Occipital lobe (tissue), 1 donor: ENCODE measurements at regions not wholly inside any gene's neighbourhood (a gene's known extent, or its start where the extent isn't known, plus 50 kb on each side); places are given as distances from the start of the nearest gene placed in this dataset.

ENCODE experiments used
- DNase-seq: peaks from one replicate; lab custom pipeline; 2025; lab: John Stamatoyannopoulos, UW

DNA sequence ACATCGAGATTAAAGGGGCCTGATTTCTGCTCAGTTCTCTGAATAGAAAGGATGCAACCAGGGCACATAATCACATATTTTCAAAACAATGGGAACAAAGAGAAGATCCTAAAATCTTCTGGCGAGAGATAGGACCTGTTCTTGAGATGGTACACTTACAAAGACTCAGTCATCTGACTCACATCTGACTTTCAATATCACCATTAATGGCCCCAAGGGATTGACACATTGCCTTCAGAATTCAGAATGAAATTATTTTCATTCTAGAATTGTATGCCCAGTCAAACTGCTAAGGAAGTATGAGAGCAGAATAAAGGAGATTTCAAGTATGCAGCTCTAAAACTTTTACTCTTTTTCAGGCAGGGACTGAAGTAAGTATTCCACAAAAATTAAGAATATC is 240.7 kb upstream of the POU3F2 start:
- no peak for DNase-seq

DNA sequence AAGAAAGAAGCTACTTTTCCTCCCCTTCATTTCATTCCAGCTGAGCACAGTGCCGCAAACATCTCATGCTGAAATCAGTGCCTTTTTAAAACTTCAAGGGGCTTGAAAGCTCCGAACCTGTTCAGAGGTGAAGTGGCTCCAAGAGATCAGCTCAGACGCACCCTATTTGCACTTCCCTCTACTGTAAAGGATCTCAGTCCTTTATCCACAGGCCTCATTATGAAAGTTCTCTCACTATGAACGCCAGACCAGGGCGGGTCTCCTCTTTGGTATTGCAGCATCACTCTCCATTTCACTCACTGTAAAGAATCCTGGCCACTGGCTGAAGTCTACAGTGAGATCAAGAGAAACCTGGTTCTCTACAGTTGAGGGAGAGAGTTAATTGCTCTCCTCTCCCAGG is 232.7 kb upstream of the POU3F2 start:
- DNase-seq, result no peak

DNA sequence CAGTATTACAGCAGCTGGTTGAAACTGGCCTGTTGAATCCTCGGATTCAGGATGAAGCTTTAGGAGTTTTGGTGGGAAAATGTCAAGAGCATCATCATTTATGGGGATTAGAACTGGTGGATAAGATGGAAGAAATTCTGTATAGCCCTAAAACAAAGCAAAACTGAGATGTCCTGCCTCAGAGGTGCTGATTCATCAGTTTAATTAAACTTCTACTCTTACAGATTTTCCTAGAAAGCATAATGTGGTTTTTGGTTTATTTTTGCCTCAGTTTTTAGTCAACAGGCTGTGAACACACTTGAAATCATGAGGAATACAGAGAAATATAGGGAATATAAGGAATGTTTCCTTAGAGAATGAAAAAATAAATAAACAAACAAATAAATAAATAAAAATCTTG is 228.7 kb upstream of the POU3F2 start:
- DNase-seq, result no peak

DNA sequence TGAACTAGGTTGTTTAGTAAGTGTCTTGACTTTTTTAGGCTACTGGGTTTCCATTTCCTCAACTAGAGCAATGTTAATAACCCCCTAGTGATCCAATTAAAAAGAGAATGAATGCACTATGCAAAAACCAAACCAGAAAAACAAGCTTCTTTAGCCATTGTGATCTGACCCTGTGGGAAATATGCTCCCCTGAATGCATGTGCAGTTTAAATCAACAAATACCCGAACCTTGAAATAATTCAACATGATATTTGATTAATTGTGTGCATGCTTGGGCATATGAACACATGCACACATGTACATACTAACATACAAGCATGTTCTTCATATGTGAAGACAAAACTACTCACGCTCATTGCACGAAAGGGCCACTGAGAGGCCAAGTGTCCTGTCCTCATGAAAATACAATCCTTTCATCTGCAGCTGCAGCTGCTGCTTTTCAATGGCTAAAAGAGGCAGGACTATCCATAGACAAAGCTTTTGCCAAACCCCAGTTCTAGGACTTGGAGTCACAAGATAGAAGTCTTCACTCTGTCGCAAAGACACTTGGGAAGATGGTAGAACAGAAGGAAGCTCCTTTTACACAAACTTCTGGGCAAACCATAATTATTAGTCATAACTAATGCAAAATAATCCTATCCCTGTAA is 207.1 kb upstream of the POU3F2 start:
- no peak for DNase-seq

DNA sequence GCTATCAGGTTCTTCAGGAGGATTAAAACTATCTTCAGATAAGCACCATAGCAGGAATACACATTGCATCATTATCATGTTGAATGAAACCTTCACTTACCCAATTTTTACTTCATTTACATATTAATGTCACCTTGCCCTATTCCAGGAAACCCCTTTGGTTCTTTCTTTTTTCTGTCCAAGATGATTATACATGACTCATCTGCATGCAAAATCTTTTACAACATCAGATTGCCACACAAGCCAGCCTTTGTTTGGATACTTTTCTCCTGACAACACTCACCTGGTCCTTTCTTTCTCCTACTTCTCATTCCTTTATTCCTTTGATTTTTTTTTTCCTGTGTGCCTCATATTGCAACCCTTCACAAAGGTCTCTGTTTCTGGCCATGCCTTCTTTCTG is 200.5 kb upstream of the POU3F2 start:
- DNase-seq, result no peak

DNA sequence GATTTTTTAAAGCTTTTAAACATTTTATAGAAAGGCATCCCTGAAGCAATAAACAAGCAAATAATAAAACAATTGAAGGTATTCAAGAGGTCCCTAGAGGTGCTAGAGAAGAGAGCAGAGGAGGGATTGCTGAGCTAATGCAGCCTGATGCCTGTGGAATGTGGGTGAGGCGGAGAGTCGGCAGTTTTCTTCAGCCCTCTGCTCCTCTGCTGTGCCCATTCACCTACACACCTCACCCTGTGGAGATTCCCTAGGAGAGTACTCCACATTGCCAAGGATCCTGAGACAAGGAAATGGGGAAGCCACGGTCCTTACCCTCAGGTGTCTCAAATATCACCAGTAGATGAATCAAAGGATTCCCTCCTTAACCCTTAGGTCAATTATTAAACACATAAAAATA is 199.8 kb upstream of the POU3F2 start:
- DNase-seq, result no peak

DNA sequence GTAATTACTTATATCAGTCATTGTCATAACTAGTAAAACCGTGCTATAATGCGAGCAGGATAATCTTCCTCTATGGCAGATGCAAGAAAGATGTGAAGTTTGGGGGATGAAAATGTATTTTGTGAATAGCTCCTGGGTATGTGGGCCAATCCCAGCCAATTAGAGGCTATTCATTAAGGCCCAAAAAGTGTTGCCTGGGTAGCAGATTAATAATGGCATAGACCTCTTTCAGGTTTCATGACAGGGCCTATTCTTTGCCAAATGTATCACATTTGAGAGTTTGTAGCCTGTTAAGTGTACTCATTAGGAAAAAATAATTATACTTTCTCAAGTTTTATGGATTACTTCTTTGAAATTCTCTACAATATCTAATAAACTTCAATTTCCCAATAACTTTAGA is 199.2 kb upstream of the POU3F2 start:
- DNase-seq, result no peak

DNA sequence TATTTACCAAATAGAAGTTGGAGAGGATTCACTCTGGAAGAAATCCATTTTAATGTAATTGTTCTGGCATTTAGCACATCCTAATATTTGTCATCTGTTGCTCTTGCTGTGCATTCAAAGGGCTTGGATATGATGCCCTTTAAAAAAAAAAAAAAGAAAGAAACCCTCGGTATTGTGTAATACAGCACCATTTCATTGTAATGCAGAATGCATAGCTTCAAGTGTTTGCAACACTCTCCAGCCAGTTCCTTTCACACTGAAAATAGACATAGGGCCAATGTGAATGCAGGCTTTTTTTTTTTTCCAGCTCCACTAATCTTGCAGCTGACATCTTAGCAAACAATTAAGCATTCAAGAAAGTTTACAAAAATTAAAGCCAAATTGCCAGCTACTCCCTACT is 197.4 kb upstream of the POU3F2 start:
- DNase-seq, result no peak

DNA sequence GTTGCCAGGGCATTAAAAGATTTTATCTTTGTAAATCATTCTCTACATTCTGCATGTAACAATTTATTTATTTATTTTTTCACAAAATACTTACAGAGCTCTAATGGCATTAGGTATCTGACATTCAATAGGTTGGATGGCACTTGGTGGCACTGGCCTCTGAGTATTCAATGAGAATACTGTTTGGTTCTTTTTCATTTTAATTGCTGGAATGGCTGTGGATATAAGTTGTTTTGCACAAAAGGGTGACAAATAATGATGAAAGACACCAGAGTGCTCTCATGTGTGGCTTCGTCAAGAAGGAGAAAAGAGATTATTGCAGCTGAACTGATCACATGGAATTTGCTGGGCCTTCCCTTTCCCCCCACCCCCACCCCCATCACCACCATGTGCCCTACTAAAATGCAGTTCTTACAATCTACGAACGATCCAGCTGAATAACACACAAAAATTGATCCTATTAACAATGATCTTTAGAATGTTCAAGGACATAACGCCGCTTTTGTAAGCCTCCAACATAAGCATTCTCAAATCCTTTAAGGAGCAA is 195.2 kb upstream of the POU3F2 start:
- no peak for DNase-seq

DNA sequence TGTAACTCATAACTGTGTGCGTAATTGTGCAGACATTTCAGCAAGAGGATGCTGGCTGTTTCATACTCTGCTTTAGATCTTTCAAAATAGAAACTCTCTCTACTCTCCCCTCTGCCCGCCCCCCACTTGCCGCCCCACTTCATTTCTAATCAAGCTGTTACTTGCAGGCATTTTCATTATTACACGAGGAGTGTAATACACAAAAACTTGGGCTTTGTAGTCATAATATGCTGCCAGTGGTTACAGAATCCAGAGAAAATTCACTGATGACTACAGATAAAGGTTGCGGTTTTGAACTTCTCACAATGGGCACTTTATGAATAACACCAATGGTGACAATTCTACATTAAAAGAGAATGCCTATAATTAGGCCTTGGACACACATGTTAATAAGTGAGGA is 194.0 kb upstream of the POU3F2 start:
- no peak for DNase-seq

DNA sequence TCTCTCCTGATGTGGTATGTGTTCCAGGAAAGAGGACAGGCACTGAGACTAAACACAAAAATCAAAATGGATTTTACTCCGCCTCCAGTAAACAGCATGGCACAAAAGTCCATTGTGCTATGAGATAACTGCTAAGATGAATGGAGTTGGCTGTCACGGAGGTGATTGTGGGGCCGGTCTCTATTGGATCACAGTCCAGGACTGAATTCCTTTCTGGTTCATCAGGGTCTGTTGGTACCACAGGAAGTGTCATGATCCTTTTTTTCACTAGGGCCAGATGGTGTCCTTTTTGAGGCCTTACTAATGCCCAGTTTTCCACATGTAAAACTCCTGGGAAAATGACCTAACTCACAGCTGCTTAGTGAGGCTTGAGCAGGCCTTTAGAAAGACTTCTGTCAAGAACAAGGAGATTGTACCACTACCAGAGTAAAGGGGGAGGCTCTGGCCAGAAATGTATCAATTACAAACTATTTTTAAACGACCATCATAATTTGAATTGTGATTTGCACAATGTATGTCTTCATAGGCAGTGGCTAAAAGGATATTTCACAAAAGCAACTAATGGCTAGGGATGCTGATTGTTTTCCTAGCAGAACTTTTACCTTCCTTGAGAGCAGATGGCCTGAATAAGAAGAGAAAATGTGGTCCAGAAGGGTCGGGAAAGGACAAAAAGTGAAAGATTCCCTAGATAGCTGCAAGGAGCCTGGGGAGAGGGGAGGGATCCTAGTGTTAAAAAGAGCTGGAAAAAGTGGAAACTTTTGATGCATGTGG is 192.2 kb upstream of the POU3F2 start:
- DNase-seq, result peak; percentile 18

DNA sequence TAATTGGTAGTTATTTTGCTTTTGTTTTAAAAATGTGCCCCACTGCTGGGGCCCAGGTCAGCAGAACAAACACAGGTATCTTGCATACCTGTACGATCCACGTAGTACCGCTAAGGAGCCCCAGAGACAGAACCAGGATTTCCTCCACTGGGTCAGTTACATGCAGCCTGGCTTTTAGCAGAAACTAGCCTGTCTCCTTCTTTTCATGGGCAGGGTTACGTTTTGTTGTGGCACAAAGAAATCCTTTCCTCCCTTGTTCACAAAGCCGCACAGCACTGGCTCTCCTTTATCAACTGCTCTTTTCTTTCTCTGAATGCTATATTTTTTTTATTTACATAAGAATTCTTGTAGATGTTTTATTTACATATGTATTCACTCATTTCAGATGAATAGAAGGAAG is 190.3 kb upstream of the POU3F2 start:
- DNase-seq, result no peak

DNA sequence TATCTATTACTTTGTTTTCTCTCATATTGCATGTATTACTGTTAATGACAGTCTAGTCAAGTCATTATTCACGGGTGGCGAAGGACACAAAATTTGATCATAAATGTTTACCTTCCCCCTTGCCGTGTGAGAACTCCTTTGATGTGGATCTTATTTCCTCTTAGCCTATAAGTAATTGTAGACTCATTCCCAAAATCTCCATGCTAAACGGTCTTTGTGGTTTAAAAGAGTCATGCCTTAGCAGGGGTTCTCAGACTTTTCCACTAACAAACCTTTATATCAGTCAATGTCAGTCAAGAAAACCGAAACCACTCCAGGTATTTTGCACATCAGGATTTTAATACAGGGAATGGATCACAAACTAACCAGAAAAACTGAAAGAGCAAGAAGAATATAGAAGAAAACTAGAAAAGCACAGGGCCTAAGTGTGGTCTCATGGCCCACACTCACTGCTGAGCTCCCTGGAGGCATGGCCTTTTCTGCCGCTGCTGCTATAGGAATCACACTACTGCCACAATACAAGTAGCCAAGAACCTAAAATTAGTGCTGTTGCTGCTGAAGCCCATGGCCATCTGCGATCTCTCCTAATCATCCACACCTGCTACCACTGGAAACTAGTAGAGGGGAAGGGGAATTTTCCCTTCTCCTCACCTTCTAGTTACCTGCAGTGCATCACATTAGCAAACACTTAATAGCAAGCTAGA is 186.0 kb upstream of the POU3F2 start:
- no peak for DNase-seq

DNA sequence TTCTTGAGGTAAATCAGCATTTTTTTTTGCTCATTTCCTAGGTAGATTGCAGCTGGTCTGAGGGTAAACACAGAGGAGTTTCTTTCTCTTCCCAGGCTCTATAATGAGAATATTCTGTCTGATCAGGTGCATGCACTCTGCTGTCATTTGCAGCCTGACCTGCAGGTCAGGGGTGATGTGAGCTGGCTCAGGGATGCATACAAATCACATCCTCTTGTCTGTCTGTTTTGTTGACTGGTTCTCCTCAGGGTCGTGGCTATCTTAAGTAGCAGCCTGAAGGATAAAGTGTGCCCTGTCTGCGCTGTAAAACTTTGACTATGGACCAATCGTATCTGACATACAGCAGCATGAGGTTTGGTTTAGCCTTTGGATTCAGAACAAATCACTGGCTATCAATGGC is 183.4 kb upstream of the POU3F2 start:
- DNase-seq, result no peak

DNA sequence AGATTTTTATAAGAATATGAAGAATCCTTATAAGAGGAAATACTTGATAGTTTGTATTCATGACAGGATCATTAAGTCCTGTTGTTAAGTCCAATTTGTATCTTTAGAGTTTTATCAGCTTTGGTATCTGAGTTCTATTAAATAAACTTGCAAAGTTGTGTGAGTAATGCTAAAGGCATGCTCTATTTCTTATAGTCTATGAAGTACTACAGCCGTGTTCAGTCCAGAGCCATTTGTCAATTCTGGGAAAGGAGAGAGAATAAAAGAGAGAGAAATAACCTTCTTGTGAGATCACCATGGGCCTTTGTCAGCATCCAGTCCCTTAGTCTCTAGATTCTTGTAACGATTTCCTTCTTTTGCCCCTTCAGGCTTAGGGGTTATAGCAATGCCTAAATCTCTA is 181.2 kb upstream of the POU3F2 start:
- DNase-seq, result no peak

DNA sequence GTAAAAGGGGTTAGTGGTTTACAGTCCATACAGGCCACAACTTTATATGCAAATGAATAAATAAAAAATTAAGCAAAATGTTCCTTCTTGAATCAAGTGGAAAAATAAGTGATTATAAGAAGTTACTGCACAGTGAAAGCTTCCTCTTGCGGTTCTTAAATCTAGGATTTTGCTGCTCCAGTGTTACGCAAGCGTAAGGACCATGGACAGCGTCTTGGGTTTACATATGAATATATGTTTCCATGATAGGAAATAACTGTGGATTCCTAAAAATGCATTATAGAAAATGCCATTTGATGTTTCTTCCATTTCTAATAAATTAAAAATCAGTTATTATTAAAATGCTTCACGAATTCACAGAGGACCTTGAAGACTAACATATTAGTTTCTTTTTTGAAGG is 176.6 kb upstream of the POU3F2 start:
- DNase-seq, result no peak

DNA sequence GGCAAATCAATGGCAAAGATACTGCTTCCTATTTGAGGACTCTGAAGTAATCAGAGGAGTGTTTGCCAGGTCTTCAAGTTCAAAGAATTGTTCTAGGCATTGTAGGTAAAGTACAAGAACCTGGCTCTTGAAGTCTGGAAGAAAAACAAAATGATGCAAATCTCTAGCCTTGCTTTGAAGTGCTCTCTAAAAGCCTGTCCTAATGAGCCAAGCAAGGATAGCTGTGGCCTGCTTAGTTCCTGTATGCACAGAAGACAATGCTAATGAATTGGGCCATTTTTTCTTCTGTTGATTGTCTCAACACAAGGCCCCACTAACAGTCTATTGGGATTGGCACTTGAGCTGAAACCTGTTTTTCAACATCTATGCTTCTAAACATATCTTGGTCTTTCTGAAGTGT is 165.0 kb upstream of the POU3F2 start:
- no peak for DNase-seq

DNA sequence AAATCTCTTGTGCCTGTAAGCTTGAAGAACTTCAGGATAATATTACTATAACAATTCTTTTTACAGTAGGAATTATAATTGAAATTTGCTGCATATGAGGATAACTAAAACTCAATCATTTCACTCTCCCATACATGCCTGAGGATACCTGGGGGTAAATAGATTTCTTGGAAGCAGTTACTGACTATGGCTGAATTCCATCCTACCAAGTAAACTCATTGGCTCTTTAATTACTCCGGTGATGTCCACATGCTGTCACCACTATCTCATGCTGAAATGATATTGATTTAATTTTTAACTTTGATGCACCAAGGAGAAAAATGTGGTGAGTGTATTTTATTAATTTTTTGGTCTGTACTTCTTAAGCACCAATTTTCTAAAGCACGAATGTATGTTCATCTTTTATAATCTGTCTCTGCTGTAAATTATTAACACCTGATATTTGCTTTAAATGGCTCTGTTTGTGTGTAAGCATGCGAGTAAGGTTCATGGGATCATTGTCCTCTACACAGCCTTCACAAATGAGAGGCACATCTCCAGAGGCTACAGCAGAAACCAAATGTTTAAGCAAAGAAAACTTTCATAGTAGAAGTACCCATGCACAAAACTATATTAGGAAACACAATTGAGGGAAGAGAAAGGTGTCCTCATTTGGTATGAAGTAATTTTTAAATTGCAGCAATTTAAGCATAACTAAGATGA is 164.2 kb upstream of the POU3F2 start:
- DNase-seq, result no peak

DNA sequence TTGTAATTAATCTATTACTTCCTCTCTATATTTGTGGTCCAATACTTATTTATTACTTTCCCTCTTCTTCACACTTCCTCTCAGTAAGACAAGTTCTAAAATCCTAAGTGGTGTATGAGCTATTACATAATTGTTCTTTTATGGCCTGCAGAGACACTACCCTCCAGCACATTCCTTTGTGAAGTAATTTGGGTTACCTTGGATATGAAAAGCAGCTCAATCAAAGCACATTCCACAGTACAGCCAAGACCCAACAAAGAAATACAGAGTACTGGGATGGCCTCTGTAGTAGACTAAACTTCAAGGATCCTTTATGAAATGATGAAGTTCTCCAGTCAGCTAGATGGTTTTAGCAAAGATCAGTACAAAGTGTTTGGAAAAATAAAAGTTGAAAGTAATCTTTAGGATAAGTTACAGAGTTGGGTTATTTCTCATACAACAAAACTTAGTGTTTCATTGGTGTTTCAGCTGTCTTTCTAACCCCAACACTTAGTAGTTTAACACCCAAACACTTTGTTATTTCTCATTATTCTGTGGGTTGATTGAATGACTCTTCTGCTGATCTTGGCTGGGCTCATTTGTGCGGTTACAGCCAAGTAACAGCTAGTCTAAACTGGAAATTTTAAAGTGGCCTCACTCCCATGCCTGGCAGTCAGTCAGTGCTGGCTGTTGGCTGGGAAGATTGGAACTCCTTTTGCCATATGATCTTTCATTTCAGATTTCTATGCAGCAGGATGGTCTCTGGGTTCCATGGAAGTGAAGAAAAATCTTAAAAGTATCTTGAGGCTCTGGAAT is 161.5 kb upstream of the POU3F2 start:
- no peak for DNase-seq

DNA sequence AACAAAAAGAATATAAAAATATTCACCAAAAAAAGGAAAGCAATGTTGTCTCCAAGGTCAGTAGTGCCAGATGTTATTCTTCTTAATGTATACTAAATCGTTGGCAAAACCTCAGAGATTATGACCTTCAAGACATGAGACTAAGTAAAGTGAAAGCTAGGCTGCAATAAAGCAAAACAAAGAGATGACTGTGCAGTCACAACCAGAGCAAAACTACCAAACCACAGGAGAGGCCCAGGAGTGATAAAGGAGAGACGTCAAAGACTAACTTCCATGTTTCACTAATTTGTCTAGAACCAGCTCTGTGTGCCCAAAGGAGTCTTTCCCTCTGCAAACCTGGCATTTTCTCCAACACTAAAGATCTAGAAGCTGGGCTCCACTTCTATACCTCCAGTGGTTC is 155.9 kb upstream of the POU3F2 start:
- no peak for DNase-seq

DNA sequence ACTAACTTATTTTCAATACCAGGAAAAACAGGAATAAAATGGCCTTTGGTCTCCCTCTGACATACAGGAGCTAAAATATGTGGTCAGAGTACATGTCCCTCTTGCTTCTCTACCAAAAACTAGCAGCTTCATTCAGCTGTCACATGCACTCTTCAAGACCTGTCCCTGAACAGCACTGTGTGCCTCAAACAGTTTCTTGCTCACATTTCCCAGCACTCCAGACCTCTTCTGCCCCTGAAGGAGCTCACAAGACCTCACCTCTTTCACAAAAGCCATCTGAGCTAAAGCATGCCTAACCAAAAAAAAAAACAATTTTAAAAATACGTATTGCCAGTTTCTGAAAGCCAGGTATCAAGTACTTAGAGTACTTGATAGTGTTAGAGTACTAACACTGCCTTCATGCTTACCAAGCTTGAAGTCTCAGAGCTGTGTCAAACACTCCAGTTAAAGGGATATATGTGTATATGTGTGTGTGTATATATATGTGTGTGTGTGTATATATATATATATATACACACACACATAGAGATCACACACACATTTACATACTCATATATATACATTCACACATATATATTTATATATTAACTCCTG is 148.3 kb upstream of the POU3F2 start:
- no peak for DNase-seq
